ENCODE measurements at regions not wholly inside any gene's neighbourhood (a gene's known extent, or its start where the extent isn't known, plus 50 kb on each side); places are given as distances from the start of the nearest gene placed in this dataset.
"Not testable (repeated sequence)": the region's sequence is repeated elsewhere in the genome, so short reads cannot be mapped to it uniquely, and the experiment has no call there.

GRCh38 chr10:37035853-37036252, 89.5 kb upstream of the ANKRD30A start:
- no peak for DNase-seq (ENCODE audit: low spot score)
- Histone ChIP-seq H3K36me3 (ENCODE audit: insufficient read depth, low read length, poor library complexity, severe bottlenecking) (no peaks in the 10 kb centered on the region), H3K27ac (ENCODE audit: low read depth, low read length, poor library complexity, severe bottlenecking) (no peak overlapping the region), H3K27me3 (replicated peaks; ENCODE audit: insufficient read depth, low read depth, low read length, poor library complexity) (no peaks in the 10 kb centered on the region), H3K9me3 (ENCODE audit: low read depth, low read length, poor library complexity, severe bottlenecking) (no peaks in the 10 kb centered on the region), H3K4me3 (ENCODE audit: low read depth, low read length, poor library complexity, severe bottlenecking) (no peak overlapping the region), H3K4me1 (ENCODE audit: insufficient read depth, low read length, poor library complexity, severe bottlenecking) (no peaks in the 10 kb centered on the region)
- intact Hi-C loops (cut with micrococcal nuclease; ENCODE audit: unreplicated experiment) = no loop called here
- POLR2A ChIA-PET (ENCODE audit: low non-redundant PET) = no interaction called here
- CTCF ChIA-PET = no interaction called here
- TF ChIP-seq CTCF (conservative IDR thresholded peaks at IDR 0.05; ENCODE audit: low read depth, low read length) (no peak), EZH2 (IDR thresholded peaks at IDR 0.05; ENCODE audit: borderline replicate concordance, low read depth, low read length, poor library complexity, severe bottlenecking) (no peak)
- BruUV-seq (replicated peaks) = no TSS peak

- no peaks in the 10 kb centered on the region for H3K36me3 ChIP-seq (ENCODE audit: insufficient read depth, low read length, poor library complexity, severe bottlenecking)
- CTCF ChIA-PET = no interaction called here
- DNase-seq (ENCODE audit: low spot score) = no peak
- no peak overlapping the region for H3K27ac ChIP-seq (ENCODE audit: low read depth, low read length, poor library complexity, severe bottlenecking)
- no TSS peak for BruUV-seq (replicated peaks)
- H3K4me3 ChIP-seq (ENCODE audit: low read depth, low read length, poor library complexity, severe bottlenecking) = no peak overlapping the region
- no peak for TF ChIP-seq CTCF (conservative IDR thresholded peaks at IDR 0.05; ENCODE audit: low read depth, low read length)
- no peak for TF ChIP-seq EZH2 (IDR thresholded peaks at IDR 0.05; ENCODE audit: borderline replicate concordance, low read depth, low read length, poor library complexity, severe bottlenecking)
- no peaks in the 10 kb centered on the region for H3K27me3 ChIP-seq (replicated peaks; ENCODE audit: insufficient read depth, low read depth, low read length, poor library complexity)
- H3K4me1 ChIP-seq (ENCODE audit: insufficient read depth, low read length, poor library complexity, severe bottlenecking) = no peaks in the 10 kb centered on the region
- H3K9me3 ChIP-seq (ENCODE audit: low read depth, low read length, poor library complexity, severe bottlenecking) = no peaks in the 10 kb centered on the region
- POLR2A ChIA-PET (ENCODE audit: low non-redundant PET) = no interaction called here
- intact Hi-C loops (cut with micrococcal nuclease; ENCODE audit: unreplicated experiment) = no loop called here
Observed at GRCh38 chr10:37015498-37015897, 109.9 kb upstream of the ANKRD30A start.

GRCh38 chr10:37010741-37011140, 114.7 kb upstream of the ANKRD30A start:
- Histone ChIP-seq H3K4me3 (ENCODE audit: low read depth, low read length, poor library complexity, severe bottlenecking) (no peak overlapping the region), H3K9me3 (ENCODE audit: low read depth, low read length, poor library complexity, severe bottlenecking) (no peaks in the 10 kb centered on the region), H3K27me3 (replicated peaks; ENCODE audit: insufficient read depth, low read depth, low read length, poor library complexity) (peaks cover 2% of the 10 kb centered on the region), H3K4me1 (ENCODE audit: insufficient read depth, low read length, poor library complexity, severe bottlenecking) (no peaks in the 10 kb centered on the region), H3K27ac (ENCODE audit: low read depth, low read length, poor library complexity, severe bottlenecking) (no peak overlapping the region), H3K36me3 (ENCODE audit: insufficient read depth, low read length, poor library complexity, severe bottlenecking) (no peaks in the 10 kb centered on the region)
- ChIA-PET CTCF (no interaction called here), POLR2A (ENCODE audit: low non-redundant PET) (no interaction called here)
- TF ChIP-seq EZH2 (IDR thresholded peaks at IDR 0.05; ENCODE audit: borderline replicate concordance, low read depth, low read length, poor library complexity, severe bottlenecking) (no peak), CTCF (conservative IDR thresholded peaks at IDR 0.05; ENCODE audit: low read depth, low read length) (no peak)
- no TSS peak for BruUV-seq (replicated peaks)
- DNase-seq (ENCODE audit: low spot score) = no peak
- intact Hi-C loops (cut with micrococcal nuclease; ENCODE audit: unreplicated experiment) = no loop called here

GRCh38 chr10:37008276-37008675, 117.1 kb upstream of the ANKRD30A start:
- H3K27ac ChIP-seq (ENCODE audit: low read depth, low read length, poor library complexity, severe bottlenecking); H3K9me3 ChIP-seq (ENCODE audit: low read depth, low read length, poor library complexity, severe bottlenecking); CTCF ChIA-PET; H3K4me1 ChIP-seq (ENCODE audit: insufficient read depth, low read length, poor library complexity, severe bottlenecking); DNase-seq (ENCODE audit: low spot score); H3K36me3 ChIP-seq (ENCODE audit: insufficient read depth, low read length, poor library complexity, severe bottlenecking); POLR2A ChIA-PET (ENCODE audit: low non-redundant PET); H3K4me3 ChIP-seq (ENCODE audit: low read depth, low read length, poor library complexity, severe bottlenecking); BruUV-seq (replicated peaks): not testable (repeated sequence)
- H3K27me3 ChIP-seq (replicated peaks; ENCODE audit: insufficient read depth, low read depth, low read length, poor library complexity) = peaks cover 24% of the 10 kb centered on the region
- intact Hi-C loops (cut with micrococcal nuclease; ENCODE audit: unreplicated experiment) = loop anchor here (10.0 kb wide), 1 partner anchor 257 kb away; no protein-coding TSS in a partner anchor

Data from A673 (cell line).